NCI-H524 treated with DMSO at 0.1 percent for 48 hours (cell line): ENCODE measurements at regions not wholly inside any gene's neighbourhood (a gene's known extent, or its start where the extent isn't known, plus 50 kb on each side); places are given as distances from the start of the nearest gene placed in this dataset.
A peak's percentile ranks its signal among the peaks of the same experiment; 100 is the strongest.

Experiments used
- DNase-seq: peaks from one replicate; lab custom pipeline; 2025; lab: John Stamatoyannopoulos, UW

DNA sequence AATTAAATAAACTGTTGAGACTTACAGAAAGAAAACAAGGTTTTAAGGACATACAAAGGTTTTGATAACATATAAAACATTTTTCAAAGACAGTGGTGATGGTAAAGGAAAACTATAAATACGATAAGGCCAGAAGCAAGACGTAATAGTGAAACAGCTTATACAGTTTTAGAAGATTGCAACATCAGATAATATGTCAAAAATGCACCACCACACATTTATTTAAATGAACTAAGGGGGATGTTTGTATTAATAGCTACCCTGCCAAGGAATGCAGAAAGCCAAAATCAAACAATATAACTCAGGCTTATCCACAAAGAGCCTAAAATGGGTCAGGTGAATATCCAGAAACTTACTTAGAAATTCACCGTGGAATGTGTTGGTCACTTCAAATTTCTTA, 981.6 kb upstream of the FAT3 start:
- no peak for DNase-seq

DNA sequence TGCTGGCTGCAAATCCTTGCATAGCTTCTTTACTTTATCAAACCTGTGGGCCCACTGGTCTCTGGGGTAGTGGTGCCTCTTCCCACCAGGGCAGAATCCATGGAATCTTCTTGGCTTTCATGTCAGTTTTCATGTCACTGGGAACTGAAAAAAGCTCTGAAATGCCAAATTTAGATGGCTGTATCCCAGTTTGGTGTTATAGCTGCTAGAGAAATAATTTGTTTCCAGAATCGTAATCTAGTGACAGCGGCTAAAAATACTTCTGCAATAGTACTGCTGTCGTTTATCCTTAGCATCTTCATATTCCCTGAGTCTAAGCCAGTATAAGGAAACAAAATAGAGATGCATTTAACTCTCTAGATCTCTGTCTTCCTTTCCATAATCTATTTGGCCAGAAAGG, 983.4 kb upstream of the FAT3 start:
- no peak for DNase-seq

DNA sequence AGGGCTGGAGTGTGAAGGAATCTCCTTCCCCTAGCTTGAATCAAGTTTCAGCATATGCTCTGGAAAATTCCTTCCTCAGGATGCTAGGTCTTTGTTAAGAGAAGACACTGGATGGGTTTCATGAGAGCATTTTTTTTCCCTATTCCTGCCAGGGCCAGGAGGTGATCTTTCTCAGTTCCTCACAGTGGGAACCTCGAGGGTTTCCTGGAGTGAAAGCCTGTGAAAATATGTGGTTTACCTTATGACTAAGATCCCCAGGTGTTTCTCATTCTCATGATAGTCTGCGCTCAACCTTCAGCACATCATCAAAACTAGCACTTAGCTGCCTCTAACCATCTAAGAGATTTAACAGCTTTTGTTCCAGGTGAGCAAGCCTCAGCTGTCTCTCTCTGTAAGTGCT, 985.3 kb upstream of the FAT3 start:
- DNase-seq: no peak

DNA sequence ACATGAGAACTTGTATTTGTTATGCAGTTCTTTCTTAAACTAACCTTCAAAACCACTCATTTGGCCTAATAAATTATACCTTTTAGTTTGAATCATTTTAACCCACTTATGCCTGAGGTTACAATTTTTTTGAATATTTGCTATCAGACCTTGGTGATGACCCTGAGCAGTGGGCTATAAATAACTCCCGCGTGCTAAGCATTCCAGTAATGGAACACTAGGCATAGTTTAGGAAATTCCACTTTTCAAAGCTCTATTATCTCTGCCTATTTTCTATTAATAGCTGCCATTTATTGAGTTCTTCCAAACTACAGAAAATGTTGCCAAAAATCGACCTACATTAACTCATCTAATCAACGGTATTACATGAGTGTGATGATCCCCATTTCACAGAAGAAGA, 993.4 kb upstream of the FAT3 start:
- DNase-seq: no peak

DNA sequence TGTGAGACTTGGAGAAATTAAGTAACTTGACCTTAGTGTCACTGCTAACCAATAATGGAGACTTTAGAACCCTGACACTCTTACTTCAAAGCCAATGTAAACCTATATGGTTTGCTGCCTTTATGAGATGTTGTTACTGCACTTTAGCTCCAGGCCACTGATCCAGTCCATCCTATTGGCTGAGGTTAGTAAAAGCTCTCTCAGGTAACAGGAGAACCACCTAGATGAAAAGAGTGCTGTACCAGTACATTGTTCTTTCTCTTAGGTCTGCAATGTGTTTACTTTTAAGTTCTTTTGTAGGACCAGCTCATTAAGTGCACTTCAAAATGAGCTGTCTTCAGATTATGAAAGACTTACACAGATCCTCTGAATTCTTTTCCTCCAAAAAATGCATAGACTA, 994.0 kb upstream of the FAT3 start:
- DNase-seq: no peak

DNA sequence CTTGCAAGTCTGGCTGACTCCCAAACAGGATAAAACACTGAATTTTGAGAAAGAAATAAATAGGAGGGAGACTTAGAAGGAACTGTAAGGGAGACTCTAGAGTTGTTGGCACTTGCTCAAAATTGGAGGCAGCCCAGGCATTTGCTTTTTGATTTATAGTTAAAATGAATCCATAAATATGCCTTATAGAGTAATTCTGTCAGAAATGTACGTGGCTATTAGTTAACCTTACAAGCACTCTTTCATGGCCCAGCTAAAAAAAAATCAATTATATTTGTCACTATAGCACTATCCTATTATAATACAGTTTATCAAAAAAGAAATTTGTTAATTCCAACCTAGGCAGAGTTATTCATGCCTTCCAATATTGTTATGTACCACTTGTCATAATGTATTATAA, 1000.0 kb upstream of the CHORDC1 start:
- no peak for DNase-seq

DNA sequence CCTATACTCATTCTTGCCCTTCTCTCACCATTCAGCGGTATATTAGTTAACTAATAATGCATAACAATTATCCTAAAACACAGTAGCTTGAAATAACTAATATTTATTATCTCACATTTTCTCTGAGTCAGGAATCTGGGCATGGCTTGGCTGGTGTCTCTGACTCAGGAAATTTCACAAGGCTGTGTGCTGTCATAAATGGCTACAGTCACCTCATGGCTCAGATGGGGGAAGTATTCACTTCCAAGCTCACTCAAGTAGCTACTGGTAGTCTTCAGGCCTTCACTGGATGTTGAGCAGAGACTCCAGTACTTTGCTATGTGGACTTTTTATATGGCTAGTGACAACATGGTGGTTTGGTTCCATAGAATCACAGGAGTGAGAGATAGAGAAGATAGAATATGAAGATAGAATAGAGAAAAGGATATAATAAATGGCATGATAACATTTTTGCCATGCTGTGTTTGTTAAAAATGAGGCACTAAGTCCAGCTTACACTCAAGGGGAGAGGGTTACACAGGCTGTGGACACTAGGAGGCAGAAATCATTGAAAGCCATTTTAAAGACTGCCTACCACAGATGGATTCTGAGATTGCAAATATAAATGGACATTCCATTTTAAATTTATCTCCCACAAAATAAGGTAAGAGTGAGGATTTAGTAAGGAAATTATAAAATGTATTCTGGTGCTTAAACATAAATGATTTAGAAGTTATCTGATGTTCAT, 997.8 kb upstream of the CHORDC1 start:
- DNase-seq: no peak

DNA sequence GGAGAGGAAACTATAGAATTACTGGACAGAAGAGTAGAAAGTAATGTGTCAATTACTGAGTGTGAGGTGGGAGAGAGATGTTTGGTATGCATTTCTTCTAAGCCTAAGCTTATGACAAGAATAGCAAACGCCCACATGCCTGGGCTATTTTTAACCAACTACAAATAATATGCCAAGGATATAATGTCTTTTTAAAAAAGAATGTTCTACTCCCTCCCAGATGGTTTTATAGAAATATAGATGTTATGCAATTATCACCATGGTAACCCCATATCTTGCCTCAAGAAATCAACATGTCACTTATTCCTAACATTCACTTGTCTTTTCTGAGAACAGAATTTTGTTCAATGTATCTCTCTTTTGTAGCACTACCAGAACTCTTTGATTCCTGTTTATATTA, 996.7 kb upstream of the CHORDC1 start:
- DNase-seq: no peak

DNA sequence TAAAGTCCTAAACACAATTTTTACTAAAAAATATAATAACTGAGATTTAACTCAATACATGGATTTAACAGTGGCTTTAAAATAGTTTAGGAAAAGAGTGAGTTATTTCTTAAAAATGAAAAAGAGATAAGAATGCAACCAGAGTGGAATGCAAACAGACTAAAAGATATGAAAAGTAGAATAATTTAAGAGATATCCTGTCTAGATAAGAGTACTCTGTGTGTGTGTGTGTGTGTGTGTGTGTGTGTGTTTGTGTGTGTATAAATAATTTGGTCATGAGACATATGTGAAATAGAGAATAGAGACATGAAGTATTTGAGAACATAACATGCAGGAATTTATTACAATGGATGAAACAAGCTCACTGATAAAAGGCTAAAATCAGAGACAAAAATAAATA, 986.9 kb upstream of the CHORDC1 start:
- no peak for DNase-seq

DNA sequence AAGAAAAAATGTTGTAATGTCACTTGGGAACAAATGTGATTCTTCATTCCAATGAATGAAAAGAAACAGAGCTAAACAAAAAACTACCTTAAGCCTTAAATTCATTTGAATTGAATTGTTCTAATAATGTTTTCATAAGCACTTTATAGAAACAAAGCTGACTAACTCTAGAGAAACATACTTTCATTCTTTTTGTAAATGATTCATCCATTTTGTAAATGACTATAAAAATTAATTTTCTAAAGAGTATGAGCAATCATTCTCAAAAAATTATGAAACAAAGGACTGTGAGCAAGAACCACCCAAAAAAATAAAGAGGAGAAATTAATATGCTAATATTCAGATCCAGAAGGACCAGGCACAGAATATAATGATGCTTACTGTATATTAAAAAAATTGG, 986.5 kb upstream of the CHORDC1 start:
- DNase-seq: no peak

DNA sequence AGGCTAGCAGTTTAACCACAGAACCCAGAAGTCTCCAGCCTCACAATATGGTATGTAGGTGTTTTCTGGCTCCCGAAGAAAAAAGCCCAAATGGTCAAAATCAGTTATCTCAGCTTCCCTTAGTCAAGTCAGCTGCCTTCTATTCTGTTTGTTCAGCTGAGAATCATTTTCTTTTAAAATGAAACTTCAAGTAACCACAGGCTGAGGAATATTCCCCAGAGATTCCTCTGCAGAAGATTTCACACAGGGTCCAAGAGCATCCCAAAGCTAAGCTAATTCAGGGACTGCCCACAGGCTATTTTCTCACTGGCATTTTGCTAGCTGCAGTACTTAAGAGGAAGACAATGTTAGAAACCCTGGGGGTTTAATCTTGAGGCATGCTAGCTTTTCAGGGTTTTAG, 977.0 kb upstream of the CHORDC1 start:
- no peak for DNase-seq

DNA sequence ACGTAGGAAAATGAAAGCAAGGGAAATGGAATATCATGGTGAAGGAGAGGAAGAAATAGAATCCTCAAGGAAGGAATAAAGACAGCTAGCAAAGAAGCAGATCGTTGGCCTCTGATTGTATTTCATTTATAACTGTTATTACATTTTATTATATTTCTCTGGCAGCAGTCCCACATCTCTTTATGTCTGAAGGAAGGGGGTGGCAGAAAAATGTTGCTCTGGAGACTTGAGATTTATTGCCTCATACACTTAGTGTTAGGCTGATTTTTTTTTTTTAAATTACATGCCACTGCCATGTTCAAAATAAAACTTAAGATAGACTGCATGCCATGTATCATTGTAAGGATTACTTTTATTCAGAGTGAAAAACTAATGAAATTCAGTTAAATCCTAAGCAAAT, 971.7 kb upstream of the CHORDC1 start:
- DNase-seq: no peak

DNA sequence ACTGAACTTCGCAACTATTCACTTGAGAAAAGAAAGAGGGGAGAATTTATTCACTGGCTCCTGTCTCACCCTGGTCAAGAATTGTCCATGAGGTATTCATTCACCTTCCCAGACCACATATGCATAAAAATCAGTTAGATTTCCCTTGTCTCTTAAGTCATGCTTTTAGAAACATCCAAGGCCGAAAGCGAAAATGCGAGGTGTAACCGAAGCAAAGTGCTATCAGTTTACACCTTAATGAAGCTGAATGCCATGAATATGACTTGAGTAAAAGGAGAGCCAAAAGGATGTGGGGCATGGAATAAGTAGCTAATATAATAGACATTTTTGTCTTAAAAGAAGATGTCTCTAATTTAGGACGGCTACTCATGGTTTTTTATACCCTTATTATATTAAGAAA, 965.6 kb upstream of the CHORDC1 start:
- DNase-seq: no peak

DNA sequence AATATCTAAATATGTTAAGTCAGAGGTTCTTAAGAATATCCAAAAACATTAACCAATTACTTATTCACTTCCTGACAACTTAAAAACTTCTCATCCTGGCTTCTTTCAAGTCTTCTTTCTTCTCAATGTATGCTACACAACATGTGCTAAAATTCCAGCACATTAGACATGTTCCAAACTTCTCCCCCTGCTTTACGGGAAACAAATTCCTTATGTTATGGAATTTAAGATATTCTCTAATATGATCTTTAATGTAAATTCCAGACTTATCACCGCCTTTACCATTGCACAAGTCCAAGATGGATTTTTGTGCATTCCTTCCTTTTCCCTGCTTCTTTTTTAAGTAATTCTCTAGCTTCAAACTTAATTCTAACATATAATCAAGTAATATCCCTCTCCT, 964.5 kb upstream of the CHORDC1 start:
- DNase-seq: no peak

DNA sequence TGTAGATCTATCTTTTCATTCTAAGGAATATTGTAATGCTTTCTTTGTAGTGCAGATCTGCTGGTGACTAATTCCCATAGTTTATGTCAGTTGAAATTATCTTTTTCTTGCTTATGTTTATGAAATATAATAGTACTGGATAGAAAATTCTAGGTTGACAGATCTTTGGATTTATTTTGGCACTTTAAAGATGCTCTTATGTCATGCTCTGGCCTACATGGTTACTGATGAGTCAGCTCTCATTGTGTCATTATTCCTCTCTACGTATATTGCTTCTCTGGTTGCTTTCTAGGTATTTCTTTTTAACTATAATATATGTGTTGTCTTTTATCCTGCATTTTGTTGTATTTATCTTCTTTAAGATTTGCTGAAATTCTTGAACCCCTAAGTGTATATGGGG, 955.5 kb upstream of the CHORDC1 start:
- no peak for DNase-seq

DNA sequence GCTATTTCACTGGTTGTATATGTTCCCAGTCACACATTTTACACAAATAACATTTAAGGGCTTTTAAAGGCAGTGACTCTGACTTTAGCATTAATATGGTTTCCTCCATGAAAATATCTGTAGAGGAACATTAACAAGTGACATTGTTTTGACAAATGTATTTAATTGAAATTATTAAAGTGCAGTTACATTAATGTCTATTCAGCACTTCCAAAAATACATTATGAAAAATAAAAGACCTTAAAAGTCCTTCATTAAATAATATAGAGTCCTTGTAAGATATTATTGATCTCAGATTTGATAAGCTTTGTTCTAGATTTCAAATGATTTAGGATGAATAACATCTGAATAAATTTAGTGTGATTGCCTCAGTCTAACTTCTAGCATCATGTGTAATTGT, 951.9 kb upstream of the CHORDC1 start:
- DNase-seq: no peak

DNA sequence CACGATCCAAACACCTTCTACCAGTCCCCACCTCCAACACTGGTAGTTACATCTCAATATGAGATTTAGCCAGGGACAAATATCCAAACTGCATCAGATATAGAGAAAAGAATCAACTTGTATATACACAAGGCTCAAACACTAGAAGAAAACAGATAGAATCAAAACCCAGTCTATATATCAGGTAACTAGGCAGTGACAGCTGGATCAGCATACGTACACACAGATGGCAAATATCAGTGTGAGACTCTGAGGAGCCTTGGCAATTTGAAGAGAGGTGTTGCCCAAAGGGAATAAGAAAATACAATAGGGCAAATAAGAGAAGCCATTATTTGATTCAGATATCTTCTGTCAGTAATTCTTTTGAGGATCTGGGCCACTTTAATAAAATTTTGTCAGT, 951.3 kb upstream of the CHORDC1 start:
- peak; percentile 86 for DNase-seq

DNA sequence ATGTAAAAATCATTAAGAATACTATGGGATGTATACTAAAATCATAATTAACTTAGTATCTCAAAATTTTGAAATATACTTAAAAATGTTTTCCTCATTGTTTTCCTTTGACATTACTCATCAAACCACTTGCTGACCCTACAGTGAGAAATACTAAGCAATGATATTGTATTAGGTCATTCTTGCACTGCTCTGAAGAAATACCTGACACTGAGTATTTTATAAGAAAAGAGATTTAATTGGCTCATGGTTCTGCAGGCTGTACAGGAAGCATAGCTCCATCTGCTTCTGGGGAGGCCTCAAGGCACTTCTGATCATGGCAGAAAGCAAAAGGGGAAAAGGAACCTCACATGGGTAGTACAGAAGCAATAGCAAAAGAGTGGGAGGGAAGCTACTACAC, 950.9 kb upstream of the CHORDC1 start:
- peak; percentile 80 for DNase-seq

DNA sequence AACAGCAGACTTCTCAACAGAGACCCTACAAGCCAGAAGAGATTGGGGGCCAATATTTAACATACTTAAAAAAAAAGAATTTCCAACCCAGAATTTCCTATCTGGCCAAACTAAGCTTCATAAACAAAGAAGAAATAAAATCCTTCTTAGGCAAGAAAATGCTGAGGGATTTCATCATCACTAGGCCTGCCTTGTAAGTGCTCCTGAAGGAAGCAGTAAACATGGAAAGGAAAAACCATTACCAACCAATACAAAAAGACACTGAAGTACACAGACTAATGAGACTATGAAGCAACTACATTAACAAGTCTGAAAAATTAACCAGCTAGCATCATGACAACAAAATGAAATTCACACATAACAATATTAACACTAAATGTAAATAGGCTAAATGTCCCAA, 947.9 kb upstream of the CHORDC1 start:
- no peak for DNase-seq

DNA sequence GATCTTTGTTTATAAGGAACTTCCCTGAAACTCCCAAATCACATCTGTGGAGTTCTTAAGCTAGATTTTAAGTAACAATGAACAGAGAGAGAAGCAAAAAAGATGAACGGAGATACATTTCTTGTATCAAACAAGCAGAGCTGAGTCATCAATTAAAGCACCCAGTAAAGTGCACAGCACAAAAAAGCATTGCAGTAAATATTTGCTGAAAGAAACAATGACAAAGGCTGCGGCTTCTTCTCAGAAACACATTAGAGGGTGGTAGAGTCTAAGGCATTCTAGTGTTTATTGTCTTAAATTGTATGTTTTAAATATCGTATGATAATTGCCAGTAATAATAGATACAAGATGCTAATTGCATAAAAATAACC, 941.6 kb upstream of the CHORDC1 start:
- DNase-seq: no peak

DNA sequence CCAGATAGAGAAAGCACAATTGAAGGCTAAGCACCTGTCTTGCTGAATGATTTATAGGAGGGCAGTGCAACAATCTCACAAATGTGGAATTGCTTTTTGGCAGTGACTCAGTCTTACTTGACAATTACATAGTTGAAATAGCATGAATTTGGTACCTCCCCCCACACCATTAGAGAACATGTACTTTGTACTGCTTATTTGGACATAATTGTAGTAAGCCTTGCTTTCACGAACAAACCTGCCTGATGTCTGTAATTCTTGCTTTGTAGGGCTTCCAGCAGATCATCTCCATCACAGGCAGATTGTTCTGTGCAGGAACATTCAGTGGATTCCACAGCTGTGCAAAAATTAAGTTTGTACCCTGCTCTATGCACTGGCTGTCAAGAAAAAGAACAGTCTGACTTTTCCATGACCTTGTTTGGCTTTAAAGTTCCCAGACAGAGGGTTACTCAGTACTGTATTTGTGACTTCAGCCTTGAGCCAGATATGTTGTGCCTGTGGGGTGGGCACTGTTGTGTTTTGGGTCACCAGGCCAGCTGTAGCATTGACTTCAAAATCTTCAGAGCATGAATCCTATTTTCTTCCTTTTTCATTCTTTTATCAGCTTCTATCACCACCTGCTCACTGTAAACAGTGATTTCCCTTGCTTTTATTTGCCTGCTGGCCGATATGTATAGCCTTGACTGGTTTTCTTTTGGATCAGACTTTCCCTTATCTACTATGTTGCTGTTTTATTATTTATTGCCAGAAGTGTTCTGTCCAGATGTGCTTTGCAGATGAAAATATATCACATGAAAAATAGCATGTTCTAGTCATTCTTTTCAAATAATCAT, 941.0 kb upstream of the CHORDC1 start:
- no peak for DNase-seq

DNA sequence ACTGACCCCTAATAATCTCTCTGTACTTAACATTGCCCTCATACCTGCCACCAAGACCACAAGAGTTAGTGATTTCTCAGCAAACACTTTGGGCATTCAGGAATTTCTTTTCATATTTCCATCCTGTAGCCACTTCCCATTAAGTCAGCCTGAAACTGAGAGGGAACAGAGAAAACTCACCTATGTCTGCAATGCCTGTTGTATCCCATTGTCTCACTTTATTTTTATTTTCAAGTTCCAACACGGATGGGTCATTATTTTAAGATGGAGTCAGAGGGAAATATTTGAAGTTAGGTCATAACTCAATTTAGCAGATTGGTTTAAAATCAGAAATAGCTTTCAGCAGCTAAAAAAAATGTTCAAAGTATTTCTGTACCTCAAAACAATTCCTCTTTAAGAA, 937.8 kb upstream of the CHORDC1 start:
- no peak for DNase-seq

DNA sequence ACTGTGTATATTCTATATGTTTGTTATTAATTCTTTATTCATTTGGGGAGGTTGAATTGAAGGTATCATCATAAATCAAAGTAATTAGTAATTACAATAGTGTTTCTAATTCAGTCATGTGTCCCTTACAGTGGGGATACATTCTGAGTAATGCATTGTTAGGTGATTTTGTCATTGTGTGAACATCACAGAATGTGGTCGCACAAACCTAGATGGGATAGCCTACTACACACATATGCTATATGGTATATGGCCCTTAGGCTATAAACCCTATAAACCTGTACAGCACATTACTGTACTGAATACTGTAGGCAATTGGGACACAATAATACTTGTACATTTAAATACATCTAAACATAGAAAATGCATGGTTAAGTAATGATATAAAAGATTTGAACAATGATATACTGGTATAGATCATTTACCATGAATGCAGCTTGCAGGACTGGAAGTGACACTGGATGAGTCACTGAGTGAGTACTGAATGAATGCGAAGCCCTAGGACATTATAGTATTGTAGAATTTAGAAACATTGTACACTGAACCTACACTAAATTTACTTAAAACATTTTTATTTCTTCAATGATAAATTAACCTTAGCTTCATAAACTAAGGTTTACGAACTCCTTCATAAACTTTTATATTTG, 936.2 kb upstream of the CHORDC1 start:
- no peak for DNase-seq
